HG02588 (cell line): ENCODE measurements at regions not wholly inside any gene's neighbourhood (a gene's known extent, or its start where the extent isn't known, plus 50 kb on each side); places are given as distances from the start of the nearest gene placed in this dataset.
"Not testable (repeated sequence)": the region's sequence is repeated elsewhere in the genome, so short reads cannot be mapped to it uniquely, and the experiment has no call there.

Experiments
- ATAC-seq: cut with Tn5 transposase; IDR thresholded peaks from one replicate; pipeline ENCODE4 v1.9.1; 2021; ENCODE audit warnings: mild to moderate bottlenecking, moderate library complexity; ENCODE audit not compliant: unreplicated experiment

- ATAC-seq, result no peak
Observed at GRCh38 chr4:54861201-54861600, 203.4 kb downstream of the KIT start.

GRCh38 chr4:54855191-54855854 is 197.6 kb downstream of the KIT start:
- no peak for ATAC-seq

- ATAC-seq, result no peak
Observed at GRCh38 chr4:54852602-54853001, 194.8 kb downstream of the KIT start.

- ATAC-seq, result no peak
Observed at GRCh38 chr4:54852054-54852453, 194.3 kb downstream of the KIT start.

GRCh38 chr4:54844911-54845310 is 187.2 kb downstream of the KIT start:
- ATAC-seq, result no peak

- ATAC-seq, result no peak
Observed at GRCh38 chr4:54843946-54844345, 186.2 kb downstream of the KIT start.

DNA sequence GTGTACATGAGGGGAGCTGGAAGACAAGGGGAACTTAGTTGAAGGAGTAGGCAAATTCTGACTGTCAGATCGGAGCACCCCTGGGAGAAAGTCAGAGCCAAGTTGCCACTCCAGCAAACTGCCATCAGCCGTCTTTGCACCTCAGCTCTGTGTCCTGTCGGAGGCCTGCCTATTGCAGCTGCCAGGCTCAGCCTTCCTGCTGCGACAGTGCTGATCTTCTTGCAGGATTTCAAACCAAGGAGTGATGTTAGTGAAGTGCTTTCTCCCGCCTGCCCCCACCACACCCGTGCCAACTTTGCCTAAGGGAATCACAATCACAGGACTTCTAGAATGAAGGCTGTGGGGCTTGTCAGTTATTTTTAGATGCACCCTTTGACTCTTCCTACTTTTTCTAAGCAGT is 185.3 kb downstream of the KIT start:
- no peak for ATAC-seq

GRCh38 chr4:54842656-54843055 is 184.9 kb downstream of the KIT start:
- ATAC-seq, result no peak

DNA sequence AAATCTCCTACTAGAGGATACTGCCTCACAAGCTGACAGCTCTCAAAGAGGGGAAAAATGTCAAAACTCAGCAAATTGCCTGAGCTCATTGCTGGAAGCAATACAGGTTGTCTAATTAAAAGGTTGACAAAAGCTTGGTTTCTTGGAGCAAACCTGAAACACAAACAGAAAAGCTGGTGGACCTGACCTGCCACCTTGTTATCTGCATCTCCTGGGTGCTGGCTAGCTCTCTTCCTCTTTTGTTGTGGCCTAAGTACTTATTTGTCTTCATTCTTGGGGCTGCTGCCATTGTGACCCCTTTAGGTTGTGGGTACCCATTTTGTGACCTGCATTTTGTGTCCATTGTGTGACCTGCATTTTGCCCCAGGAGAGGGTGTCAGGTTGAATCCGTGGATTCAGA is 184.5 kb downstream of the KIT start:
- no peak for ATAC-seq

DNA sequence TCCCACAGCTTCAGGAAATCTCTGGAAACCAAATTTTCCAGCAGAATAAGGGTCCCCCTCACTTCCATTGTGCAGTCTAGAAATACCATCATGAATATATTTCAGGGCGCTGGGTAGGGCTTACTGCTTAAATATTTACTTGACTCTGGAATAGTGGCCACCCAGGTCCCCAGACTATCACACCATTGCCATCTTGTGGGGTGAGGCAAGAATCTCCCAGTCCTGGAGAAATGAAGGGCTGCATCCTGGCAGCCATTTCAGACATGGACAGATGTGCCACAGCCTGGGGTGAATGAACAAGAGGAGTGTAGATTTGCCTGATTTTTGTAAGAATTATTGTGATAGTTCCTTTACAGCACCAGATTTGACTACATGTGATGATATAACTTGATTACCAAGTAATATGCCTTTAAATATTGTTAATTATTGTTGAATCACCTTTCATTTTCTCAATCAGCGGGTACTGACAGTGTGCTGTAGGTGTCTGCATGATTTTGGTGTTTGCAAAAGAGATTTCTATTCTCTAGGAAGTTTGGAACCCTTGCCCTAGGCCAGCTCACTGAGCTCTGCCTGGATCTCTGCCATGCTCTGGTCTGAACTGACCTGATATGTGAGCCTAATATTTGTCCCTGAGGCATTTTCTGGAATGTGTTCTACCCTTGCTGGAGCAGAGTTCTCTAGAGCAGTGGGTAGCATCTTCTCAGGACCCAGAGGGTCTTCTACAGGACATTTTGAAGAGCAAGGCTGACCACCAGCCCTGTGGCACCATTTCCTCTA is 183.4 kb downstream of the KIT start:
- no peak for ATAC-seq

GRCh38 chr4:54840430-54840829 is 182.7 kb downstream of the KIT start:
- no peak for ATAC-seq

DNA sequence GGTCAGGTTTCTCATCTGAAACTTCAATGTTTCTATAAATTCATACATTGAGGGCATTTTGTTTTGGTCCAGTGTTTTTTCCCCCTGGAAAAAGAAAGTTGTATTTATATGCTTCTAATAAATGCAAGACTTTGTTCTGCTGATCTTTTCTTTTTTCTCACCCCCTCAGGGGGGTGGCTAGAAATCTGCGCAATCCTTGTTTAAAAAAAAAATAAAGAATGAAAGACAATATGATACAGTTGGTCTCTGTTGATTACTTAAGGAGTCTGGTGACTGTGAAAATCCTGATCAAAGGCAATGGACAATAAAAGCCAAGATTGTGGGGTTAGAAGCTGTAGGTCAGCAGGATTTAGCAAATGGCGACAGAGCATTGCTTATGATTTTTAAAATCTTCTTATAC is 180.5 kb downstream of the KIT start:
- ATAC-seq, result no peak

GRCh38 chr4:54837576-54838140 is 179.9 kb downstream of the KIT start:
- no peak for ATAC-seq

GRCh38 chr4:54828361-54828760 is 170.6 kb downstream of the KIT start:
- not testable (repeated sequence) for ATAC-seq

DNA sequence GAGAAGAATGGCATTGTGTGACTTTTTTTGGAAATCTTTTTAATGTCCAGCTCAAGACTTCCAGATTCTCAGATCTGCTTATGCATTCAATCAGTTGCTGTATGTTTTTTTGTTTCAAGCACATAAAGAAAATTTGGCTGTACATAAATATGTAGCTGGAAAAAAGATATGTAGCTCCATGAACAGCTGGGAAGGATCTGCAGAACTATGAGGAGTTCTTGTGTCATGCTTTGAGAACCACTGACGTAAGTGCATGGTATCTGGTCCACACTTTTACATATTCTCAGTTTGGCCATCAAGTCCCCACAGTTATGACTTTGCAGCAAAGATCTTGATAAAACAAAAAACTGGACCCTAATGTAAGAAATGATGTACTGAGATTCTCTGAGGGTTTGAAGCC is 165.9 kb downstream of the KIT start:
- no peak for ATAC-seq

- ATAC-seq, result no peak
Observed at GRCh38 chr4:54819034-54819433, 161.3 kb downstream of the KIT start.

- no peak for ATAC-seq
Observed at GRCh38 chr4:54818481-54818880, 160.7 kb downstream of the KIT start.

DNA sequence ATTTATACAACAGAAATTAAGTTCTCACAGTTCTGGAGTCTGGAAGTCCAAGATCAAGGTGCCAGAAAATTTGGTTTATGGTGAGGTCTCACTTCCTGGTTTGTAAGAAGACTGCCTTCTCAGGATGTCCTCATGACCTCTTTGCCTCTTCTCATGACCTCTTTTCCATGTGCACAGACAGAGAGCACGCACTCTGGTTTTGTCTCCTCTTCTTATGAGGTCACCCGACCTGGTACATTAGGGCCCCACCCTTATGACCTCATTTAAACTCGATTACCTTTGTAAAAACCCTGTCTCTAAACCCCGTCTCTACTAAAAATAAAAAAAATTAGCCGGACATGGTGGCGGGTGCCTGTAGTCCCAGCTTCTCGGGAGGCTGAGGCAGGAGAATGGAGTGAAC is 155.9 kb downstream of the KIT start:
- no peak for ATAC-seq

DNA sequence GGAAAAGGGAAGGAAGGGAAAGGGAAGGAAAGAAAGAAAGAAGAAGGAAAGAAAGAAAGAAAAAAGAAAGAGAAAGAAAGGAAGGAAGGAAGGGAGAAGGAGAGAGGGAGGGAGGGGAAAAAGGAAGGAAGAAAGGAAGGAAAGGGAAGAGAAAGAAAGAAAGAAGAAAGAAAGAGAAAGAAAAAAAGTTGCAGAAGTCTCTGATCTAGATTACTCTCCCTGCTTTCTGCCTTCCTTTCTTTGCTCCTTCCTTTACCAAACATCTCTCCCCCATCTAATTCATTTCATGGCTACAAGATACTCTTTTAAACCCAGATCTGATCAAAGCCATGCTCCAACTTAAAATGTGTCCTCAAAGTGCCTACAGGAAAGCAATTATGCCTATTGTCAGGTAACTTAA is 148.6 kb downstream of the KIT start:
- no peak for ATAC-seq

DNA sequence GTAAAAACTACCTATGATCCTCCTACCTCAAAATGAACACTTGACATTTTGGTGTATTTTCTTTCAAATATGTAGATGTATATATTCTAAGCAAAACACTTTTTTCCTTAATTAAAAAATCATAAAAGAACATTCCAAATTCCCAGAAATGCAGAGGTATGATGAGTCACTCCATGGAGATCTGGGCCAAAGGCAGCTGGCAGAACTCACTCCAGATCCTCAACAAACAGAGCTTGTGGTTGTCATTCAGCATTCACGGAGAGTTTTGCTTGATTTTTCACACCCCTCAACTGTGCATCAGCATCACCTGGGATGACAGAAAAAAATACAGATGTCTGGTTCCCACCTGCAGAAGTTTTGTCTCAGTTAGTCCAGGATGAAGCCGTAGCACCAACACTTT is 144.6 kb downstream of the KIT start:
- no peak for ATAC-seq

GRCh38 chr4:54800831-54801530 is 143.2 kb downstream of the KIT start:
- ATAC-seq, result peak; percentile 82

- ATAC-seq, result no peak
Observed at GRCh38 chr4:54794579-54794978, 136.8 kb downstream of the KIT start.
